MCF 10A (cell line): ENCODE measurements at regions not wholly inside any gene's neighbourhood (a gene's known extent, or its start where the extent isn't known, plus 50 kb on each side); places are given as distances from the start of the nearest gene placed in this dataset.
A peak's percentile ranks its signal among the peaks of the same experiment; 100 is the strongest.

ENCODE experiments used
- BruUV-seq: library from RNA; stranded (reverse); fragments of 400-500 nt; replicated peaks from 2 replicates; lab custom pipeline; 2021; lab: Mats Ljungman, UMichigan
- CTCF ChIA-PET: fragments of 300-600 bp; sonication (Branson Sonifier 250); formaldehyde crosslinking; extraction: SDS; loops from one replicate; lab custom pipeline; 2021; ENCODE audit warnings: antibody characterized with exemption, inconsistent platforms; lab: Yijun Ruan, JAX
- POLR2A ChIA-PET: fragments of 300-600, 350-650 bp; sonication (Branson Sonifier 250); formaldehyde crosslinking; extraction: SDS; loops from one replicate; lab custom pipeline; 2020; ENCODE audit warnings: antibody characterized with exemption, inconsistent platforms; lab: Yijun Ruan, JAX
- DNase-seq: peaks from one replicate; pipeline ENCODE4 v3.0.0-alpha.2; 2018; ENCODE audit not compliant: unreplicated experiment
- H3K27ac Mint-ChIP-seq: one replicate; pipeline ENCODE4 v1.8.0; 2022; ENCODE audit warnings: mild to moderate bottlenecking, low read depth, mixed read lengths; ENCODE audit not compliant: unreplicated experiment
- H3K27me3 Mint-ChIP-seq: one replicate; pipeline ENCODE4 v1.8.0; 2022; ENCODE audit warnings: mixed read lengths; ENCODE audit not compliant: insufficient read depth, unreplicated experiment
- H3K36me3 Mint-ChIP-seq: one replicate; pipeline ENCODE4 v1.8.0; 2022; ENCODE audit warnings: mild to moderate bottlenecking, moderate library complexity, mixed read lengths; ENCODE audit not compliant: insufficient read depth, unreplicated experiment
- H3K4me1 Mint-ChIP-seq: one replicate; pipeline ENCODE4 v1.8.0; 2022; ENCODE audit warnings: mixed read lengths; ENCODE audit not compliant: insufficient read depth, unreplicated experiment
- H3K4me3 Mint-ChIP-seq: one replicate; pipeline ENCODE4 v1.8.0; 2022; ENCODE audit warnings: mild to moderate bottlenecking, moderate library complexity, mixed read lengths; ENCODE audit not compliant: unreplicated experiment
- H3K9me3 Mint-ChIP-seq: one replicate; pipeline ENCODE4 v1.8.0; 2022; ENCODE audit warnings: mixed read lengths; ENCODE audit not compliant: unreplicated experiment
- CTCF ChIP-seq: fragments of 200-600 bp; IDR thresholded peaks from one replicate; pipeline ENCODE4 v1.8.0; 2022; ENCODE audit warnings: antibody characterized with exemption, mild to moderate bottlenecking; ENCODE audit not compliant: unreplicated experiment
- intact Hi-C: fragments of 100-400 bp; cut with micrococcal nuclease; formaldehyde crosslinking; loops from 2 replicates; pipeline ENCODE4 v1.14.1; 2022

GRCh38 chr17:59510611-59511010 is 54.8 kb upstream of the DHX40 start:
- no peak for TF ChIP-seq CTCF
- POLR2A ChIA-PET, result no interaction called here
- peaks cover 8% of the 10 kb centered on the region for H3K4me1 Mint-ChIP-seq
- BruUV-seq, result no TSS peak
- no peaks in the 10 kb centered on the region for H3K9me3 Mint-ChIP-seq
- CTCF ChIA-PET, result interaction anchor here (0.5 to 0.7 kb wide), 5 partner anchors 11 to 951 kb away, joined by 3 to 6 read pairs (median 3); no protein-coding TSS in a partner anchor
- intact Hi-C loops, result no loop called here
- DNase-seq, result no peak
- no peaks in the 10 kb centered on the region for H3K27me3 Mint-ChIP-seq
- H3K36me3 Mint-ChIP-seq, result no peaks in the 10 kb centered on the region
- H3K4me3 Mint-ChIP-seq, result no peak overlapping the region
- H3K27ac Mint-ChIP-seq, result no peak overlapping the region

- Mint-ChIP-seq H3K4me3 (no peak overlapping the region), H3K36me3 (no peaks in the 10 kb centered on the region), H3K27me3 (no peaks in the 10 kb centered on the region), H3K4me1 (peaks cover 8% of the 10 kb centered on the region), H3K9me3 (no peaks in the 10 kb centered on the region), H3K27ac (no peak overlapping the region)
- CTCF ChIA-PET, result interaction anchor here (0.6 to 2.2 kb wide), 5 partner anchors 10 to 526 kb away, joined by 3 to 8 read pairs (median 3); no protein-coding TSS in a partner anchor
- BruUV-seq, result no TSS peak
- POLR2A ChIA-PET, result no interaction called here
- intact Hi-C loops, result no loop called here
- no peak for TF ChIP-seq CTCF
- DNase-seq, result no peak
Measured at GRCh38 chr17:59511726-59512125, 53.7 kb upstream of the DHX40 start.

- no peak for DNase-seq
- Mint-ChIP-seq H3K27ac (no peak overlapping the region), H3K4me1 (peaks cover 8% of the 10 kb centered on the region), H3K27me3 (no peaks in the 10 kb centered on the region), H3K4me3 (no peak overlapping the region), H3K36me3 (no peaks in the 10 kb centered on the region), H3K9me3 (no peaks in the 10 kb centered on the region)
- BruUV-seq, result no TSS peak
- ChIA-PET POLR2A (interaction anchor here (0.6 to 0.7 kb wide), 2 partner anchors 48 to 290 kb away, joined by 3 read pairs; no protein-coding TSS in a partner anchor), CTCF (interaction anchor here (0.6 to 2.2 kb wide), 4 partner anchors 8 to 115 kb away, joined by 3 to 8 read pairs (median 4); no protein-coding TSS in a partner anchor)
- no peak for TF ChIP-seq CTCF
- intact Hi-C loops, result no loop called here
Measured at GRCh38 chr17:59512844-59513385, 52.5 kb upstream of the DHX40 start.

- Mint-ChIP-seq H3K27me3 (no peaks in the 10 kb centered on the region), H3K36me3 (no peaks in the 10 kb centered on the region), H3K9me3 (no peaks in the 10 kb centered on the region), H3K4me1 (peaks cover 8% of the 10 kb centered on the region), H3K27ac (no peak overlapping the region), H3K4me3 (no peak overlapping the region)
- TF ChIP-seq CTCF, result no peak
- intact Hi-C loops, result no loop called here
- POLR2A ChIA-PET, result interaction anchor here (0.6 kb wide), 1 partner anchor 35 kb away, joined by 3 read pairs; no protein-coding TSS in a partner anchor
- BruUV-seq, result no TSS peak
- CTCF ChIA-PET, result interaction anchor here (1.3 kb wide), 1 partner anchor 7 kb away, joined by 4 read pairs; no protein-coding TSS in a partner anchor
- DNase-seq, result peak; percentile 92
Measured at GRCh38 chr17:59513934-59514841, 51.2 kb upstream of the DHX40 start.
